Loucy (cell line): ENCODE measurements at regions not wholly inside any gene's neighbourhood (a gene's known extent, or its start where the extent isn't known, plus 50 kb on each side); places are given as distances from the start of the nearest gene placed in this dataset.

ENCODE experiments used
- H2AFZ ChIP-seq: fragments of 200-600 bp; sonication (generic); 2 replicates; pipeline ENCODE4 v1.6.0; 2016; ENCODE audit warnings: antibody characterized with exemption, mild to moderate bottlenecking, low read length, moderate library complexity
- H3F3A ChIP-seq: fragments of 200-600 bp; 2 replicates; pipeline ENCODE4 v1.6.0; 2016; ENCODE audit warnings: antibody characterized with exemption, low read depth, mild to moderate bottlenecking
- H3K27me3 ChIP-seq: fragments of 200-600 bp; sonication (generic); 2 replicates; pipeline ENCODE4 v1.6.1; 2014; ENCODE audit warnings: low read length, mild to moderate bottlenecking; ENCODE audit not compliant: insufficient read depth, poor library complexity, severe bottlenecking
- H3K36me3 ChIP-seq: fragments of 200-600 bp; sonication (generic); 2 replicates; pipeline ENCODE4 v1.6.1; 2016; ENCODE audit warnings: low read length; ENCODE audit not compliant: insufficient read depth
- H3K4me1 ChIP-seq: fragments of 200-600 bp; sonication (generic); 2 replicates; pipeline ENCODE4 v1.5.1; 2014; ENCODE audit warnings: low read length, mild to moderate bottlenecking; ENCODE audit not compliant: insufficient read depth, poor library complexity, severe bottlenecking
- H3K4me2 ChIP-seq: fragments of 200-600 bp; sonication (generic); 2 replicates; pipeline ENCODE4 v1.6.0; 2014; ENCODE audit warnings: antibody characterized with exemption, low read length, low read depth, mild to moderate bottlenecking; ENCODE audit not compliant: poor library complexity, severe bottlenecking
- H3K4me3 ChIP-seq: fragments of 200-600 bp; sonication (generic); 2 replicates; pipeline ENCODE4 v1.5.1; 2014; ENCODE audit warnings: low read length, mild to moderate bottlenecking, mixed read lengths; ENCODE audit not compliant: poor library complexity, severe bottlenecking
- H3K79me2 ChIP-seq: fragments of 200-600 bp; sonication (generic); 2 replicates; pipeline ENCODE4 v1.6.1; 2014; ENCODE audit warnings: low read length; ENCODE audit not compliant: insufficient read depth
- H3K9ac ChIP-seq: fragments of 200-600 bp; sonication (generic); 2 replicates; pipeline ENCODE4 v1.6.0; 2014; ENCODE audit warnings: mild to moderate bottlenecking, low read depth, low read length, moderate library complexity; ENCODE audit not compliant: poor library complexity, severe bottlenecking
- H3K9me2 ChIP-seq: fragments of 200-600 bp; sonication (generic); replicated peaks from 2 replicates; pipeline ENCODE4 v1.6.1; 2016; ENCODE audit warnings: low read depth, low read length, mixed read lengths
- H3K9me3 ChIP-seq: fragments of 200-600 bp; sonication (generic); 2 replicates; pipeline ENCODE4 v1.6.1; 2014; ENCODE audit warnings: mild to moderate bottlenecking, antibody characterized with exemption, low read length, low read depth; ENCODE audit not compliant: insufficient read depth
- H4K20me1 ChIP-seq: fragments of 200-600 bp; sonication (generic); 2 replicates; pipeline ENCODE4 v1.6.0; 2014; ENCODE audit warnings: antibody characterized with exemption, low read length, mild to moderate bottlenecking; ENCODE audit not compliant: insufficient read depth, poor library complexity, severe bottlenecking
- EZH2phosphoT487 ChIP-seq: fragments of 200-600 bp; IDR thresholded peaks from 2 replicates; pipeline ENCODE4 v1.6.1; 2018; ENCODE audit warnings: antibody characterized with exemption, mild to moderate bottlenecking, moderate library complexity, borderline replicate concordance
- TF ChIP-seq, protein P1 (sequence below): fragments of 200-600 bp; sonication (generic); conservative IDR thresholded peaks from 2 replicates; pipeline ENCODE4 v1.5.1; 2014; ENCODE audit warnings: mild to moderate bottlenecking, antibody characterized with exemption, low read length

- Histone ChIP-seq H3K9me2 (no peaks in the 10 kb centered on the region), H3K9me3 (no peaks in the 10 kb centered on the region), H3K27me3 (no peaks in the 10 kb centered on the region), H3F3A (no peaks in the 10 kb centered on the region), H3K79me2 (no peaks in the 10 kb centered on the region), H3K36me3 (no peaks in the 10 kb centered on the region), H3K9ac (no peak overlapping the region), H4K20me1 (no peaks in the 10 kb centered on the region), H3K4me1 (no peaks in the 10 kb centered on the region), H2AFZ (no peak overlapping the region), H3K4me3 (no peak overlapping the region), H3K4me2 (no peak overlapping the region)
- TF ChIP-seq, protein P1, sequence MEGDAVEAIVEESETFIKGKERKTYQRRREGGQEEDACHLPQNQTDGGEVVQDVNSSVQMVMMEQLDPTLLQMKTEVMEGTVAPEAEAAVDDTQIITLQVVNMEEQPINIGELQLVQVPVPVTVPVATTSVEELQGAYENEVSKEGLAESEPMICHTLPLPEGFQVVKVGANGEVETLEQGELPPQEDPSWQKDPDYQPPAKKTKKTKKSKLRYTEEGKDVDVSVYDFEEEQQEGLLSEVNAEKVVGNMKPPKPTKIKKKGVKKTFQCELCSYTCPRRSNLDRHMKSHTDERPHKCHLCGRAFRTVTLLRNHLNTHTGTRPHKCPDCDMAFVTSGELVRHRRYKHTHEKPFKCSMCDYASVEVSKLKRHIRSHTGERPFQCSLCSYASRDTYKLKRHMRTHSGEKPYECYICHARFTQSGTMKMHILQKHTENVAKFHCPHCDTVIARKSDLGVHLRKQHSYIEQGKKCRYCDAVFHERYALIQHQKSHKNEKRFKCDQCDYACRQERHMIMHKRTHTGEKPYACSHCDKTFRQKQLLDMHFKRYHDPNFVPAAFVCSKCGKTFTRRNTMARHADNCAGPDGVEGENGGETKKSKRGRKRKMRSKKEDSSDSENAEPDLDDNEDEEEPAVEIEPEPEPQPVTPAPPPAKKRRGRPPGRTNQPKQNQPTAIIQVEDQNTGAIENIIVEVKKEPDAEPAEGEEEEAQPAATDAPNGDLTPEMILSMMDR = no peak
- TF ChIP-seq EZH2phosphoT487 = no peak
These were observed 139.0 kb downstream of the DDX1 start for GRCh38 chr2:15730545-15731212.

GRCh38 chr2:15731213-15731888 lies 139.7 kb downstream of the DDX1 start:
- Histone ChIP-seq H3K9me2 (no peaks in the 10 kb centered on the region), H4K20me1 (no peaks in the 10 kb centered on the region), H3K79me2 (no peaks in the 10 kb centered on the region), H3K4me1 (no peaks in the 10 kb centered on the region), H3K9me3 (no peaks in the 10 kb centered on the region), H3K27me3 (no peaks in the 10 kb centered on the region), H2AFZ (no peak overlapping the region), H3K9ac (no peak overlapping the region), H3F3A (no peaks in the 10 kb centered on the region), H3K4me3 (no peak overlapping the region), H3K36me3 (no peaks in the 10 kb centered on the region), H3K4me2 (no peak overlapping the region)
- TF ChIP-seq EZH2phosphoT487 = no peak
- TF ChIP-seq, protein P1 = no peak

GRCh38 chr2:15731889-15732271 lies 140.2 kb downstream of the DDX1 start:
- Histone ChIP-seq H3K79me2 (no peaks in the 10 kb centered on the region), H3K9me3 (no peaks in the 10 kb centered on the region), H3K4me1 (no peaks in the 10 kb centered on the region), H3K9me2 (no peaks in the 10 kb centered on the region), H3K27me3 (no peaks in the 10 kb centered on the region), H4K20me1 (no peaks in the 10 kb centered on the region), H2AFZ (no peak overlapping the region), H3K36me3 (no peaks in the 10 kb centered on the region), H3K9ac (no peak overlapping the region), H3K4me3 (no peak overlapping the region), H3F3A (no peaks in the 10 kb centered on the region), H3K4me2 (no peak overlapping the region)
- TF ChIP-seq EZH2phosphoT487 = no peak
- TF ChIP-seq, protein P1 = no peak
